Mucosa of rectum (tissue), 2 donors: ENCODE measurements at regions not wholly inside any gene's neighbourhood (a gene's known extent, or its start where the extent isn't known, plus 50 kb on each side); places are given as distances from the start of the nearest gene placed in this dataset.

Source experiments
- H3K27ac ChIP-seq, 2 donors: one replicate each; pipeline ENCODE4 v1.7.0; 2013; ENCODE audit warnings: inconsistent platforms in 2 of 2, low read depth in 2 of 2, low read length in 2 of 2
- H3K27me3 ChIP-seq, 2 donors: one replicate each; pipeline ENCODE4 v1.7.0; 2013; ENCODE audit warnings: low read length in 2 of 2; ENCODE audit not compliant: control insufficient read depth in 2 of 2, insufficient read depth in 2 of 2
- H3K36me3 ChIP-seq, 2 donors: one replicate each; pipeline ENCODE4 v1.7.0; 2013; ENCODE audit warnings: low read length in 2 of 2; ENCODE audit not compliant: control insufficient read depth in 2 of 2, insufficient read depth in 2 of 2
- H3K4me1 ChIP-seq, 2 donors: one replicate each; pipeline ENCODE4 v1.7.0; 2013; ENCODE audit warnings: low read length in 2 of 2, mild to moderate bottlenecking in 1 of 2; ENCODE audit not compliant: control insufficient read depth in 2 of 2, insufficient read depth in 2 of 2
- H3K4me3 ChIP-seq, 2 donors: one replicate each; pipeline ENCODE4 v1.7.0; 2013; ENCODE audit warnings: low read length in 2 of 2
- H3K9ac ChIP-seq, 2 donors: one replicate each; pipeline ENCODE4 v1.7.0; 2013; ENCODE audit warnings: low read length in 2 of 2, low read depth in 1 of 2, mild to moderate bottlenecking in 1 of 2
- H3K9me3 ChIP-seq, 2 donors: one replicate each; pipeline ENCODE4 v1.7.0; 2013; ENCODE audit warnings: low read length in 2 of 2; ENCODE audit not compliant: control insufficient read depth in 2 of 2
- donor health status: healthy.
- donor health status: Normal muscosa, but diverticular disease.

- H3K4me1 ChIP-seq: no peaks in the 10 kb centered on the region
- no peak overlapping the region for H3K27ac ChIP-seq
- no peaks in the 10 kb centered on the region for H3K27me3 ChIP-seq
- H3K4me3 ChIP-seq: no peak overlapping the region
- H3K9me3 ChIP-seq: no peaks in the 10 kb centered on the region
- H3K9ac ChIP-seq: no peak overlapping the region
- H3K36me3 ChIP-seq: no peaks in the 10 kb centered on the region
Observed at GRCh38 chr3:69452295-69452694, 66.4 kb upstream of the FRMD4B start.

DNA sequence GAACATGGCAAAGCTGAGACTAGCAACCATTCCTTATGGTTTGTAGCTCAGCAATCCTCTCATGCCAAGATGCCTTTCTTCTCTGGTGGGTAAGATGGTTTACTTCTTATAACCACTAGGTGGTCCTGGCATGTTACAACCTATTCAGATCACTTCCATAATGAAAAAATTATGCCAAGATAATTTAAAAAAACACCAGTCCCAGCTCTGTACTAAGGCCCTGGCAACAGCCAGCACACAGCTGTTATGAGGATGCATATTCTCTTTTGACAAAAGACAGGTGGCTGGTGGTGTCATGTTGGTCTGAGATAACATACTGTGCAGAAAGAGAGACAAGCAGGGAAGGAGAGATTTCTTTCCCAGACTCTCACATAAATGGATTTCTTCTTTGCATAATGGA, 65.7 kb upstream of the FRMD4B start:
- Histone ChIP-seq H3K27ac (no peak overlapping the region), H3K4me3 (no peak overlapping the region), H3K27me3 (no peaks in the 10 kb centered on the region), H3K9ac (no peak overlapping the region), H3K9me3 (no peaks in the 10 kb centered on the region), H3K36me3 (no peaks in the 10 kb centered on the region), H3K4me1 (no peaks in the 10 kb centered on the region)

DNA sequence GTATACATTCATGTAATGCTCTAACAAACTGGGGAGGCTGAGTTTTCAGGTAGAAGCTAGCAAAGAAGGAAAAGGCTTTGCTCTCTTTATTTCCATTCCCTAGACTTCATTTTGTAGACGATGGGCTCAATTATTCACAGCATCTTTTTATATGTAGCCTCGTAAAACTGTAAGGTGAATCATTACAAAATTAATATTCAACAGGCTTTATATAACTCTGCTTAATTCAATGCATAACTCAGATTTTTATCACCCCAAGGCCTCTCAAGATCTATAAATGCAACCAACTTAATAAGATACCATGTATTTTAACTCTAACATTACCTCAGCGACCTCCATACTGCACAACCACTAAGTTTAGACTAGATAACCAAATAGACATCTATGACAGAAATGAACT, 63.0 kb upstream of the FRMD4B start:
- Histone ChIP-seq H3K4me3 (no peak overlapping the region), H3K9me3 (no peaks in the 10 kb centered on the region), H3K27ac (no peak overlapping the region), H3K4me1 (no peaks in the 10 kb centered on the region), H3K9ac (no peak overlapping the region), H3K27me3 (no peaks in the 10 kb centered on the region), H3K36me3 (no peaks in the 10 kb centered on the region)

DNA sequence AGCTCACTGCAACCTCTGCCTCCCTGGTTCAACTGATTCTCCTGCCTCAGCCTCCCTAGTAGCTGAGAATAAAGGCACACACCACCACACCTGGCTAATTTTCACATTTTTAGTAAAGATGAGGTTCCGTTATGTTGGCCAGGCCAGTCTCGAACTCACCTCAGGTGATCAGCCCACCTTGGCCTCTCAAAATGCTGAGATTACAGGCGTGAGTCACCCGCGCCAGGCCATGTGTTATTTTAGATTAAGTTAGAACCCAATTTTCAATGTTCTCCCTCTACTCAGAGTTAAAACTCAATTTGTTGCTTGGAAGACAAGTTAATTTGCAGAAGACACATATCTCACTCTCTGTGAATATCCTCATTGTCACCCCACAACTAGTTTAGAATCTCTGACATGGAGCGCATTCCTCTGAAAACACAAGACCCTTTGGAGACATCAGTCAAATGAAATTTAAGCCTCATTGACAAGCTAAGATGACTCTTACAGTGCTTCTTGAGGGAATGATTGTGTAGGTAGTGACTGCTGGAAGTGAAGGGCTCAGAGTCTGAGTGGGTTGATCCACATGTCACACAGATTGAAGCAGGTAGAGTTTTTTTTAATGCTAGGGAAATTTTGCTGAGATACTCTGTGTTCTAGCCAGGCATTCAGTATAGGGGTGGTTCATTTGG, 60.6 kb upstream of the FRMD4B start:
- Histone ChIP-seq H3K27ac (no peak overlapping the region), H3K9me3 (no peaks in the 10 kb centered on the region), H3K27me3 (no peaks in the 10 kb centered on the region), H3K36me3 (no peaks in the 10 kb centered on the region), H3K4me1 (no peaks in the 10 kb centered on the region), H3K4me3 (no peak overlapping the region), H3K9ac (no peak overlapping the region)

GRCh38 chr3:69445498-69445897, 59.6 kb upstream of the FRMD4B start:
- Histone ChIP-seq H3K36me3 (no peaks in the 10 kb centered on the region), H3K4me3 (peak overlapping the region in 1 of 2 donors; percentile 43), H3K9me3 (no peaks in the 10 kb centered on the region), H3K9ac (no peak overlapping the region), H3K27me3 (no peaks in the 10 kb centered on the region), H3K27ac (no peak overlapping the region), H3K4me1 (no peaks in the 10 kb centered on the region)

DNA sequence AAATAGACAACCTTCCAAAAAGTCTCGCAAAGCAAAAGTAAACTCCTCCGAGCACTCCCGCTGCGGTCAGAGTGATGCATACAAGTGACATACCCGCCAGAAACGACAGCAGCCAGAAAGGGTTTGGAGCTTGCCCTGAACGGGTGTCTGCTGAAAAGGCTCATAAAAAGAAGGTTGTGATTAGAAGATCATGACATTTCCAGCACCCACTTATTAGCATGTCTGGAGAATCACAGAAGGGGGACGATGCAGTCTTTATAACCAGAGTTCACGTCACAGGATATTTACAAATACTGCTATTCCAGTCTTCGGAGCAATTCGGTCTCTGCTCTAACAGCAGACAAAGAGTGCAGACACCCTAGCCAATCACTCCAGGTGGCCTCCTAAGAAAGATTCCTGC, 59.1 kb upstream of the FRMD4B start:
- no peak overlapping the region for H3K9ac ChIP-seq
- H3K4me1 ChIP-seq: no peaks in the 10 kb centered on the region
- H3K4me3 ChIP-seq: peak overlapping the region in 1 of 2 donors; percentile 43
- H3K27me3 ChIP-seq: no peaks in the 10 kb centered on the region
- no peaks in the 10 kb centered on the region for H3K9me3 ChIP-seq
- no peaks in the 10 kb centered on the region for H3K36me3 ChIP-seq
- no peak overlapping the region for H3K27ac ChIP-seq

DNA sequence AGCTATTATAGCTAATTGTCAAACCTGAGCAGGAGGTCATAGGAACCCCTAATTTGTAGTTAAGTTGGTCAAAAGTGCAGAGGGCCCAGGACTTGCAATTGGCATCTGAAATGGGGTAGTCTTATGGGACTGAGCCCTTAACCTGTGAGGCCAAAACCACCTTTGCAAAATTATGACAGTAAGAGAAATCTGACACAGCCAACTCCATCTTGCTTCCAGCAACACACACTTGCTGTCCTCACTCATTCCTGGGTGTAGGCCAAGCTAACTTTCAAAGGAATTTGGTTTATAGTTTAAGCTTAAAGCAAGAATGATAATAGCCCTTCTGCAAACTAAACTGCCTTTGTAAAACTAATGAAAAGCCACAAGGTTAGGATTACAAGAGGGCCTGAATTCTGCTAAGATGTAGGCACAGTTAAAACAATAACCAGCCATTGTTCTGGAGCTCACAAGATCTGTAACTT, 57.6 kb upstream of the FRMD4B start:
- no peak overlapping the region for H3K27ac ChIP-seq
- H3K27me3 ChIP-seq: no peaks in the 10 kb centered on the region
- no peaks in the 10 kb centered on the region for H3K9me3 ChIP-seq
- no peaks in the 10 kb centered on the region for H3K4me1 ChIP-seq
- H3K4me3 ChIP-seq: no peak overlapping the region
- no peak overlapping the region for H3K9ac ChIP-seq
- no peaks in the 10 kb centered on the region for H3K36me3 ChIP-seq

GRCh38 chr3:69442771-69443311, 57.0 kb upstream of the FRMD4B start:
- Histone ChIP-seq H3K9me3 (no peaks in the 10 kb centered on the region), H3K9ac (no peak overlapping the region), H3K27me3 (no peaks in the 10 kb centered on the region), H3K4me3 (no peak overlapping the region), H3K27ac (no peak overlapping the region), H3K36me3 (no peaks in the 10 kb centered on the region), H3K4me1 (no peaks in the 10 kb centered on the region)

GRCh38 chr3:69441732-69442131, 55.8 kb upstream of the FRMD4B start:
- no peaks in the 10 kb centered on the region for H3K4me1 ChIP-seq
- H3K36me3 ChIP-seq: no peaks in the 10 kb centered on the region
- H3K4me3 ChIP-seq: no peak overlapping the region
- H3K9ac ChIP-seq: no peak overlapping the region
- no peaks in the 10 kb centered on the region for H3K27me3 ChIP-seq
- H3K9me3 ChIP-seq: no peaks in the 10 kb centered on the region
- no peak overlapping the region for H3K27ac ChIP-seq

DNA sequence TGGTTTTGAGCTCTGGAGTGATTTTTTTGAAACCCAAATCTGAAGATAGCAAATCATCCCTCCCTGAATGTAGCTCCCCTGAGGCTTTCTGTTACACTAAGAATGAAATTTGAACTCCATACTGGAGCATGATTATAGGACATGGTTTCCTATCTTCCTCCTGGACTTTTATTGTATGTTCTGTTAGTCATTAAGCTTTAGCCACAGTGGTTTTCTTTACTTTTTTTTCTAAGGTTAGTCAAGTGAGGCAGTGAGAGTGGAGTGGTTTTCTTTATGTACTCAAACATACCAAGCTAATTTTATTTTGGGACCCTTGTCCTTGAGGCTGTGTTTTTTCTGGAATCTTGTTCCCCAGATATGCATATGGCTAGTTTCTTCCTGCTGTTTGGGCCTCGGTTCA, 55.2 kb upstream of the FRMD4B start:
- no peaks in the 10 kb centered on the region for H3K27me3 ChIP-seq
- H3K9me3 ChIP-seq: no peaks in the 10 kb centered on the region
- no peaks in the 10 kb centered on the region for H3K4me1 ChIP-seq
- H3K9ac ChIP-seq: no peak overlapping the region
- H3K27ac ChIP-seq: no peak overlapping the region
- no peaks in the 10 kb centered on the region for H3K36me3 ChIP-seq
- H3K4me3 ChIP-seq: no peak overlapping the region
